Myocyte (in vitro differentiated cells): ENCODE measurements at regions not wholly inside any gene's neighbourhood (a gene's known extent, or its start where the extent isn't known, plus 50 kb on each side); places are given as distances from the start of the nearest gene placed in this dataset.

Experiments
- DNase-seq: peaks from one replicate; pipeline ENCODE4 v3.0.0-alpha.2; 2012; ENCODE audit warnings: low read depth

DNA sequence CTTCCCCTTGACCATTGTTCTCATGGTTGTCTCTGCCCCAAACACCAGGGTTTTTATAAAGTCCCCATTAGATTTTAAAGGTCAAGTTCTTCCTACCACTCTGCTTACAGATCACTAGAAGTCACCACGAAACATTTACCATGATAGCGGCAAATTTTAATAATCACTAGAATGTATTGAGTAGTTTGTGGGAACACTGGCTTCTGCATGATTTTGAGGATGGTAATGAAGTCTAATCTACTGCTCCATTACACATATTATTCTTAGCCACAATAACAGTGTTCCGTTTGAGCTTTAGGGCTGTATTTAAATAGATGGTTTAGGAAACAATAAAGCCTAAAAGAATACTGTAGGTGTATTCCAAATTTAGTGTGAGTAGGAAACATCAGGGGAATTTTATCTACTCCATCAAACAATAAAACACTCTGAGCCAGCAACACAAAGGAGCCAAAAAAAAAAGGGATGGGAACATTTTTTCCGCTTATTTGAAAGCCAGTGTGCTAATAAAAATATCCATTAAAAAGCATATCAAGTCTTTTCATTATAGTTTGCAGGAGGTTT is 49.7 kb downstream of the KLF12 start:
- DNase-seq = no peak

DNA sequence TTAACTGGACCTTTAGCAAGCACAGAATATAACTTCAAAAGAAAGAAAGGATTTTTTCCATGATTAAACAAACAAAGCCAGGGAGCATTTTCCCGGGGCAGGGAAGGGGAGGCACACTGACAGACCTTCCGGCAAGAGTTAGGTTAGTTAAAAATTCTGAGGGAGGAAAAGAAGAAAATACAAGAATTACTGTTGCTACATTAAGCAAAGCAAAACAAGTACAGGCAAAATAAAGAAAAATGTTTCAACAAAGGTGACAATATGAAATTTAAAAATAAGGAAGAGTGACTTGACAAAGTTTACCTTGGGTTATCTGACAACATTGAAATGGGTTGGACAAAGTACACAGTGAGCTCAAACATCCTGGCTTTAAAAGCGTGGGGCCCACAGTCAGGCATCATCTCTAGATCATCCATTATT is 51.5 kb downstream of the KLF12 start:
- no peak for DNase-seq

DNA sequence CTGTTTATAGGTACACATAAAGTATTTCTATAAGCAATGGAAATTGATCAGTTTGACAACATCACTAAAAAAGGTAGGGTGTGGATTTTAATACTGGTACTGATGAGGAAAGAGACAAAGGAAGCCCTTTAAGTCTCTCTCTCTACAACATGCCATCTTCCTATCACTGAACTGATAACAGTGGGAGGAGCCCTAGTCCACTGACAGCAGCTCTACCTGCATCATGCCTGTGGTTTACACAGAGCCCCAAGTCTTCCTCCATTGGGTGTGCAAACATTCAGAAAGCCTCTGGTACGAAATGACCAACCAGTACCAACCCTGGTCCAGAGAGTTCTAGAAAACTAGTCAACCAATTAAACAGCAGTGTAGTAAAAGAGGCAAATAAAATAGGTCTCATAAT is 53.4 kb downstream of the KLF12 start:
- no peak for DNase-seq

DNA sequence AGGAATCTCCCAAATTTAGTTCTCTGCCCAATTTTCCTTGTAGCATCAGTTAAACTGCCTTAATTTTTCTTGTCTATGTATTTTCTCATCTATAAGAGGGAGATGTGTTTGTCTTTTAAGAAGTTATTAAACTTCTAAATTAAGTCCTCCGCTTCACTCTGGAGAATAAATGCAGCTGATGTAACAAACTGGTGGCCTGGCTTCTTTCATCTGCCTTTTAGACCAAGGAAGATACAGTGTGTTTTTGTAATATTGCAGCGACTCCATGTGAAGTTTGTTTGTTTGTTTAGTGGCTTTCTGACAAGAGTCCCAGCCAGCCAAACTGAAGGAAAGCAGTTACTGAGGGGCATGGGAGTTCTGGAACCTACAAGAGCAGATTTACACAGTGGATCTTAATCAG is 56.4 kb downstream of the KLF12 start:
- no peak for DNase-seq

DNA sequence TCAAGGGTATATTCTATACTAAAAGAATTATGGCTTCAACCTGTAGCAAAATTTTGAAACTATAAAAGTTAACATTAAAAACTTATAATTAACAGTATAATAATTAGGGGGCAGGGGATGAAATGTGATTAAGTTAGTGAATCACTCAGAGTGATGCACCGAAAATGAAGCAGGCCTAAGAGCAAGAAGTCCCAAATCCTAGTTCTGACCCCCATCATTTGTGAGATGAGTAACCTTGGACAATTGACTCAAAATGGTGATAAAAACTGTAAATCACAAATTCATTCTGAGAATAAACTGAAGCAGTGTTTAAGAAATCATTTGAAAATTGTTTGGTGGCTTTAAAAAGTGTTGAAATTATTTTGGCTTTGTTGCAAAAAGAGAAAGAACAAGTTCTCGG is 56.8 kb downstream of the KLF12 start:
- no peak for DNase-seq

DNA sequence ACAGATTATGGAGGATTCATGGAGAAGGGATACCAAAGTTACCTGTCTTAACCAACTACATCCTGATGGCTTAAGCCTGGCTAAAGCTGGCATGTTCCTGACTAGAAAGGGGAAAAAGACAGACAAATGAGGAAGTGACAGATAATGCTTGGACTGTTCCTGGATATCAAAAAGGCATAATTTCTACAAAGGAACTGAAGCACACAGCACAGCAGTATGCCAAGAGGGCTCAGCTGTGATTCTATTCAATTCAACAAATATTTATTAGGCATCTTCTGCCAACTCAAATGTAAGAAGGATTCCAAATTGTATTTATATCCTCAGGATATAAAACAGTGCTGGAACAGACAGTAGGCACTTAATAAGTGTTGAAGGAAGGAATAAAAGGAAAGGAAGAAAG is 59.5 kb downstream of the KLF12 start:
- no peak for DNase-seq

DNA sequence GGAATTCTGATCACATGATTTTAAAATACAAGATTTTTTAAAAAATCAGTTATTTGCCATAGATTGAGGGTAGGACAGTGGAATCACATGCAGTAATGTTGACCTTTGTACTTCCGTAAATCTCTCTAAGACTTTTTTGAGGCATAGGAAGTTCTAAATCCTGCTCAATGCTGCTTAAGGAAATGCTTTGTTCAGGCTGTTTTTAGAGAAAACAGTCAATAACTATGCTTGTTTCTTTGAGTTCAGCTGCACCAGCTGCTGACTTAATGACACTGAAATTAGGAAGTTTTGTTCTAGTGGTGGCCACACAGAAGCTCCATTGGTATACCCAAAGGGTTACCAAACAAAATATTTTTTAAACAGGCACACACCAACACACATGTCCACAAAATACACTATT is 60.9 kb downstream of the KLF12 start:
- DNase-seq = no peak

DNA sequence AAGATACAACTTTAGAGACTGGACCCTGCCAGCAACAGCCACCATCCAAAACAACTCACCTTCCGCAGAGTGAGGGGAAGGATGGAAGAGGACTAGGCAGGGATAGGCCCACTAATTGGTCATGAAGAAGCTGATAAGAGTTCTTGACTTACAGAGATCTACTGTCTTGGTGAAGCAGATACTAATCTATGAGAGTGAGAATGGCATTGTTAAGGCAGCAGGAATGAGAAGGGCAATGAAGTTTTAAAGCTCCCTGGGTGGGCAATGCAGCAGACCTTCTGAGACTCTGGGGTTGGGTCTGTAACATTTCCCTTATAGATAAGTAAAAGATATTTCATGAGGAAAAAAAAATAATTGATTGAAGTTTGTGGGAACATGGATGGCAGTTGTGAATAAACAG is 63.7 kb downstream of the KLF12 start:
- DNase-seq = no peak

DNA sequence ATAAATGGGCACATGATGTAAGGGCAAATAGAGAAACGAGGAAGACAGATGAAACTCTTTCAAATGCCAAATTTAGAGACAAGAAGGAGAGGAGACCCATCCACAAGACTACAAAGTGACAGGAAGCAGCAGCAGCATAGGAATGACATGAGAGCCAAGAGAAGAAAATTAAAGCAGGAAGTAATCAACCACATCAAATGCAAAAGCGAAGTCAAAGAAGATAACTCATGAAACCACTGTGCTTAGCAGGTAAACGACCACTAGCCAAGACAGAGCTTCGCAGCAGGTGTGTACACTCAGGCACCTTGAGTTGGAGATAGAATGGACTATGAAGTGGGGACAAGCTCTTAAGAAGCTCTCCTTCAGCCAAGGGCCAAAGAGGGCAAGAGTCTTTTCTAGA is 64.1 kb downstream of the KLF12 start:
- DNase-seq = no peak

DNA sequence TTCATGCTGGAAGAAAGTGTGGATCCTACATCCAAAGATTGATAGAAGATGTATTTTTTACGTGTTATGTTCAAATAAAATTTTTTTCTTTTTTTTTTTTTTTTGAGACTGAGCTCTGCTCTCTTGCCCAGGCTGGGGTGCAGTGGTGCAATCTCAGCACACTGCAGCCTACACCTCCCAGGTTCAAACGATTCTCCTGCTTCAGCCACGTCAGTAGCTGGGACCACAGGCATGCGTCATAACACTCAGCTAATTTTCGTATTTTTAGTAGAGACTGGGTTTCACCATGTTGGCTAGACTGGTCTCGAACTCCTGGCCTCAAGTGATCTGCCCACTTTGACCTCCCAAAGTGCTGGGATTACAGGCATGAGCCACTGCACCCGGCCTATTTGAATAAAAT is 65.7 kb downstream of the KLF12 start:
- no peak for DNase-seq

DNA sequence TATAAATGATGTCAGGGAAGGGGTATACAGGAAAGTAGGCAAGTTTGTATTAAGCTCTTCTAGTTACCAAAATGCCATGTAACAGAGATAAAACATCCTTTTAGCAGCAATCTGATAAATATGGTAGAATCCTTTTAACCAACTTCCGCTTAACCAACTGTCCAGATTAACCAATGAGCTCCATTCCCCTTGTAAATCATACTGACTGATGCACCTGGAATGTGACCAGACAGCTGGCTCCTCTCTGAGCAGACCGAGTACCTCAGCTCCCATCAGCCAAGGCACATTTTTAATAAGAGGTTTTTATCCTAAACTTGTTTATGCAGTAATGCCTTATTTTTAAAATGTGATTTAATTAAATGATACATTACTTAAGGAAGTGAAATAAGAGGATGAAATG is 66.4 kb downstream of the KLF12 start:
- DNase-seq = peak; percentile 90

DNA sequence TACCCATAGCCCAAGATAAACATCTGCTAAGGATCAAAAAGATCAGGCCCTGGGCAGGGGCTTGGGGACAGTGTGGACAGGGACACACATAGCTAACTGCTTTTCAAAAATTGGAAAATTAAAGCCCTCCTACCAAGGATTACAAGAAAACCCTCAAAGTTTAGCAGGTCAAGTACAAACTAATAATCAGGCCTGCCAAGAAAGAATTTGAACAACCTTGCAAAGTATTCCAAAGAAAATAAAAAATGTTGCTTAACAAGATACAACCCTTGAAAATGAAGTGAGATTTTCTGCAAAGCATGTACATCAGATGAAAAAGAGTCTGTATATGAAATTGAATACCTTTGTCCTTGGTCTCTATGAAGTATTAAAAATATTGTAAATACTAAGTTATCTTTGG is 67.3 kb downstream of the KLF12 start:
- no peak for DNase-seq

DNA sequence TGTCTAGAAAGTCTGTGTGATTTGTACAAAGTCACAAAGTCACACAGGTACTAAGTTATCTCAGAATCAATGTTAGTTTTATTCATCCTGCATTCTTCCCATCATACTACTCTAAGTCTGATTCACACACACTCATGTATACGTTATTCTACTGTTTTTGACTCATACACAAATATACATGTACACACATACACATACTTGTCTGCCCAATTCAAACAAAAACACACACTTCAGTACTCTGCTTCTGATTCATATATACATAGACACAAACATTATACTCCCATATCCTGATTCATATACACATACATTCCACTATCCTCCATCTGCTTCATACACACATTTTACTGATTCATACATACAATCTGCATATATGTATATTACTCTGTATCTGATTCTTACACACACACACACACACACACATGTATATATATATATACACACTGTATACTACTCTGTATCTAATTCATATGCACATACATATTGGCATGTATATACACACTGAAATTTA is 69.3 kb downstream of the KLF12 start:
- no peak for DNase-seq

DNA sequence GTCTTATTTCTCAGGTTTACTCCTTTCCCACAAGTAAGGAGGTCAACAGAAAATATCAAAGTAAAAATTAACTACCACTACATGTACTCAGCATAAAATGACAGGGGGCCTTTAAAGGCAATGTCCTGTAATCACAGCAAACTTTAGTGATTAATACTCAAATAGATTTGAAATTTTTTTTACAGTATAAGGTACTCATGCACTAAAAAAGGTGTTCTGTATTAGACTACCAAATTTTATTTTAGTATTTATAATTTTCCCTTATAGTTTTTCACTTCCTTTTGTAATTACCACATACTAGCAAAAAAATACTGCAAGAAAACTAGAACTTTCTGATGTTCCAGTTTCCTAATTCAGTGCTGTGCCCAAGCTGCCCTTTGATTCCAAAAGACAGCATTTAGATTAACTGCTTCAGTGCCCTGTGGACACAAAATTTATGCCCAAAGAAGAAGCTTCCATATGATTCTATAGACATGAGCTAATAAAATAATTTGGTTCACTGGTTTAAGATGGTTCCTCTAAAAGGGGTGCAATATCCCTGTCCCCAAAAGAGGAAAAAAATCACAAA is 70.6 kb downstream of the KLF12 start:
- no peak for DNase-seq

DNA sequence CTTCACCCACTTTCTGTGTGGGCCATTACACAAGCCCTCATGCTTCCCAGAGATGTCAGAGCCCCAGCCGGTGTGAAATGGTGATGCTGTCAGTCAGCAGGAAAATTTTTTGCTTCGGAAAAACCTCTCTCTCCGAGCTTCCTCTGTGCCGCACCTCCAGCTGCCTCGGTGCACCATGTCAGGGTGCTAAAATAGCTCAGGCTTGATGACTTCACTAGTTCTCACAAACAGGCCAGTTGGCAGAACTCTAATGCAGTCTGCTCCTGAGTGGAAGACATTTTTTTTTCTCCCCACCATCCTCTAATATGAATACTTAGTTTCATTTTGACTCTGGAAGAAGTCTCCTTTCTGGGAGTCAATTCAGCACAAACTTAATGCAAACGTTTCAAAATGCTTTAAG is 71.3 kb downstream of the KLF12 start:
- peak; percentile 93 for DNase-seq

DNA sequence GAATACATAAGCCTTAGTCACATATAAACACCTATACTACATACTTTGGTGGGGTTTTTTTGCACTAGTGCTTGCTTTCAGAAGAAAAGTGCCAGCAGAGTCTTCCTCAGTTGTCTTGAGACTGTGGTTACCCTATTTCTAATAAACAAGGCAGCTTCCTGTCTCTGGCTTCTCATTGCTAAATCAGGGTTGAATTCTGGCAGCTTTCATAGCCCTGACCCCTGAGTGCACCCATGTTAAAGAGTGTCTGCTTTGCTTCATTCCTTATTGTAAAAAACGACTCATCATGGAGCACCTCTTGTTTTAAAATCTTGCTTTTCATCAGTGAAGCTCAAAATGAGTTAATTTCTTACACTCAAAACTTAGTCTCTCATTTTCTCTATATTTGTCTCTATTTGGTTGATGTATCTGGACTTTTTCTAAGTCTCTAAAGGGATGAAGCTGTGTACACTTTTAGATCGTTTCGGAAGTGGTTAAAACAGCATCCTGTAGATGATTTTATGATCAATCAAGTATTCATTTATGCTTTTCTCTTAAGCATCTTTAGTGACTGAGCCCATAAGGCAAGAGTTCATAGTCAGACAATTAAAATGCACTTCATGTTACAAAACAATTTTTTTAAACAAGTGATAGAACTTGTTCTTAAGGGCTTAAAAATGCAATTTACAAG is 72.1 kb downstream of the KLF12 start:
- no peak for DNase-seq

DNA sequence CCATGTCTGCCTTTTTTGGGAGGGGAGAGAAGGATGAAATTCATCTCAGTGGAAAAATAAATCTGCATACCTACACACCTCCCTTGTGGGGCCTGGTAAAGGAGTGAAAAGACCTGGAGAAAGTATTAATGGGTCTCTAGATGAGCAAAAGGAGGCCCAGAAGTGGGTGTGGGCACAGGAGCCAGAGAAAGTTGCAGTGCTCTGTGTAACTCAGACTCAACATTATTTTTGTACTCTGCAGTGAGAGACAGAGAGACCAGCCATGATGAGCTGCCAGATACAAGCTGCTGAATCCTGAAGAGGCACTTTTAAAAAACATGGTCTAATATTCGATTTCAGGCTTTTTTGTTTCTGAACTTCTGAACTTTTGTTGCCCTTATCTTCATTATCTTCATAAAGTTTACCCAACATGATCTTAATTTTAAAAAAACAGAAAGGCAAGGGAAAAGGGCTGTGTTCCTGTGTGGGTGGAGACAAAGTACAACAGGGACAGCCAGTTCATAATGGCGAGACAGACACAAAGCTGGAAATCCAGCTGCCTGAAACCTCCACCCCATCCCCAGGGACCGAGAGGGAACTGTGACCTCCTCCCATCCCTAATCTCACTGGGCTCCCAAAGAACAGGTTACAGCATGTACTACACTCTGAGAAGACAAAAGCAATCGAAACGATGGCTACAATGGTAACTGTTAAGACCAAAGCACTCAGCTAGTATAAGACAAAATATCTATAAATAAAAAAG is 77.2 kb downstream of the KLF12 start:
- DNase-seq = peak; percentile 58

DNA sequence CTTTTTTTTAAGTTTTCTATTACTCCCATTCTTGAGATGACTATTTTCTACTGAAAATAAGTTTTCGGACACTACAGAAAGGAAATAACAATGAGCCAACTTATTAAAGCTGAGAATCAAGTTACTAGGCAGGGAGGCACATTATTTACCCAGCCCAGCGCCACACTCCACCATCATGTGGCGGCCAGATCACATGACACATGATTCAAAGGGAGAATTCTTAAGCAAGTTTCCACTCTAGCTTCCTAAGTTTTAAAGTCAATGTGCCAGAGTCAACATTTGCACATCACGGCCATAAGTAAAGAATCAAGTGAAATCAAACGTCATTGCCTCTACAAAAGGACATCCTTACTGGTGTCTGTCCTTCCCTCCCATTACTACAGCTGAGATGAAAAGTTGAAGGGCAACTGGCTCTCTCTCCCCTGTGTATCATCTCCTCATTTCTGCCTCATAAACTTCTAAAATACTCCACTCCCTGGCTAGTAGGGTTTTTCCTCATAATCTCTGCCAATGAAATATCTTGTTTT is 81.7 kb downstream of the KLF12 start:
- no peak for DNase-seq

DNA sequence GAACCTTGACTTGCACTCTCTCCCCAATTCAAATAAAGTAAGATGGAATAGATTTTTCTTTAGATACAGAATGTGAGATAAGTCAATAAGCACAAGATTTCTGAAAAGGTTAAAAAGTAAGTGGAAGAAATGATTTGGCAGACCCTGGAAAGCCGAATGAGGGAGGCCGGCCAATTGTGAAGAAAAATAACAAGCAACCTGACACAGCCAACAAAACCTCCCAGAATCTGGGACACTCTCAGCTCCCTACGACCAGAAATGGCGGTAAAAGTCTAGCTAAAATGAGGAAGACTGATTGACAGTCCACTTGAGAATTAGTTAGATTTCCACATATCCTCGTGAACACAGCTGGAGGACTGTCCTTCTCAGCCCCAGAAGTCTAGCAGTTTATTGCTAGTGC is 85.4 kb downstream of the KLF12 start:
- no peak for DNase-seq

DNA sequence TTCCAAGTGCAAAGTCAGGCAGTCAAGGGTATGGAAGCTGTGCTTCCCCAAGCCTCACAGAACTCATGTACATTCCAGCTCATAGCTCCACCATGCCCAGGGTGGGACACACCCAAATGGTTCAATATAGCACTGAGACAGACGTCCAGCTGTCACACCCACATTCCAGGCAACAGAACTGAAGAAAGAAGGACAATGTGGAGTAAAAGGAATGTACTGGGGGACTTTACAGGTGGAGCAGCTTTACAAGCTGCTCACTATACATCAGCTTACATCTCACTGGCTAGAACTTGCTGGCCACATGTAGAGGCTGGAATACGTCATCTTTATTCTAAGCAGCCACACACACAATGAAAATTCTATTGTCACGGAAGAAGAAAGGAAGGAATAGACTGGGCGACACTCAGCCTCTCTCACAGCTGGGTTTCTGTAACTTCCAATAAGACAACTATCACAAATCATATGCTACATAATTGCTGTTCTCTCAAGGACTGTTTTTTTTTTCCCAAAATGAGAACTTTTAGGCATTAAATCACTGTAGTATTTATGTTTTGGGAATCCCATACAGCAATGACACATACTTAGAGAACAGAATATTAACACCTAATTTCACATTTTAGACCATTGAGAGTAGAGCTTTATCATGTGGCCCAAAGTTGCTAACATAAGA is 86.1 kb downstream of the KLF12 start:
- DNase-seq = peak; percentile 77

DNA sequence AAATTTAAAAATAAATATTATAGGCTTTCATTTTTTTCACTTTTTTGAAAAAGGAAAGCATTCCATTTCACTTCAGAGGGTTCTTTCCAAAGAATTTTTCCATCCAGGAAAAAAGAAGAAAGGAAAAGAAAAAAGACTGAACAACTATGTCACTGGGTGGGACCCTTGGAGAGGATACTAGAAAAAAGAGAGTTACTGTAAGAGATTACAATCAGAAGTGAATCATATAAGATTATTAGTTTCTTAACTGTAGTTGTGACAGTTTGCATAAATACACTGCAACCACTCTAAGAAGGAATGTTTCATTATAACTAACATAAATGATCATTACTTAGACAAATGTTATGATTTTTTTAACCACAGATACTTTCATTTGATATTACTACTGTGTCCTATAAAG is 87.8 kb downstream of the KLF12 start:
- DNase-seq = no peak

DNA sequence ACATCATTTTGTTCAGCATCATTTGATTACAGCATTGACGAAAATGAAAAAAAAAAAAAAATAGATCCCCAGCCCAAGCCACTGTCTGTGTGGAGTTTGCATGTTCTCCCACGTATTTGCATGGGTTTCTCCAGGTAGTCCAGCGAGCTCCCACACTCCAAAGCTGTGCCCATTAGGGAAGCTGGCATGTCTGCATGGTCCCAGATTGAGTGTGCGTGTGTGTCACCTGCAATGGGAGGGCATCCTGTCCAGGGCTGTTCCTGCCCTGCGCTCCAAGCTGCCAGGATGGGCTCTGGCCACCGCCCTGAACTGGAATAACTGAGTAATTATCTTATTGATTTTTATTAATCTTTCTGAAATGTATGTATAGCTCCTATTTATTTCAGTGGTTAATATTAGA is 88.6 kb downstream of the KLF12 start:
- DNase-seq = no peak
